HG03025 (cell line): ENCODE measurements at regions not wholly inside any gene's neighbourhood (a gene's known extent, or its start where the extent isn't known, plus 50 kb on each side); places are given as distances from the start of the nearest gene placed in this dataset.
A peak's percentile ranks its signal among the peaks of the same experiment; 100 is the strongest.
"Not testable (repeated sequence)": the region's sequence is repeated elsewhere in the genome, so short reads cannot be mapped to it uniquely, and the experiment has no call there.

Experiments
- ATAC-seq: cut with Tn5 transposase; IDR thresholded peaks from one replicate; pipeline ENCODE4 v1.9.1; 2021; ENCODE audit warnings: mild to moderate bottlenecking, moderate library complexity; ENCODE audit not compliant: unreplicated experiment, low FRiP score

DNA sequence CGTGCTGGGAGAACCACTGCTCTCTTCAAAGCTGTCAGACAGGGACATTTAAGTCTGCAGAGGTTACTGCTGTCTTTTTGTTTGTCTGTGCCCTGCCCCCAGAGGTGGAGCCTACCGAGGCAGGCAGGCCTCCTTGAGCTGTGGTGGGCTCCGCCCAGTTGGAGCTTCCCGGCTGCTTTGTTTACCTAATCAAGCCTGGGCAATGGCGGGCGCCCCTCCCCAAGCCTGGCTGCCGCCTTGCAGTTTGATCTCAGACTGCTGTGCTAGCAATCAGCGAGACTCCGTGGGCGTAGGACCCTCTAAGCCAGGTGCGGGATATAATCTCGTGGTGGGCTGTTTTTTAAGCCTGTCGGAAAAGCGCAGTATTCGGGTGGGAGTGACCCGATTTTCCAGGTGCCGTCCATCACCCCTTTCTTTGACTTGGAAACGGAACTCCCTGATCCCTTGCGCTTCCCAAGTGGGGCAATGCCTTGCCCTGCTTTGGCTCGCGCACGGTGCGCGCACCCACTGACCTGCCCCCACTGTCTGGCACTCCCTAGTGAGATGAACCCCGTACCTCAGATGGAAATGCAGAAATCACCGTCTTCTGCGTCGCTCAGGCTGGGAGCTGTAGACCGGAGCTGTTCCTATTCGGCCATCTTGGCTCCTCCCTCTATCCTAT lies 617.0 kb downstream of the ADCYAP1 start:
- not testable (repeated sequence) for ATAC-seq

DNA sequence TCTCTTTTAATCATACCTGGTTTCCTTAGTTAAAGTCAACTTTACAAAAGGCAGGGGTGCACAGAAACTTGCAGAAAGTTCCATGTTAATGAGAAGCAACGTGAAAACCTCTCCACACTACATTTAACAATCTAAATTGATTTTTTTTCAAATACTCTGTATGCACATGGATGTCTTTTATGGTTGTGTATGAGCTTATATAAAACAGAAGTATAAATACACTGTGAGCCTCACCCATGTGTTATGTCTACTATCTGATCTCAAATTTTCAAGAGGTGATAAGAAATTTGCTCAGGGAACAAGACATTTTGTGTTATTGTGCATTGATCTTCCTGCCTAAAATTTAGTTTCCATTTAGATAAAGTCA lies 617.6 kb downstream of the ADCYAP1 start:
- ATAC-seq: no peak

DNA sequence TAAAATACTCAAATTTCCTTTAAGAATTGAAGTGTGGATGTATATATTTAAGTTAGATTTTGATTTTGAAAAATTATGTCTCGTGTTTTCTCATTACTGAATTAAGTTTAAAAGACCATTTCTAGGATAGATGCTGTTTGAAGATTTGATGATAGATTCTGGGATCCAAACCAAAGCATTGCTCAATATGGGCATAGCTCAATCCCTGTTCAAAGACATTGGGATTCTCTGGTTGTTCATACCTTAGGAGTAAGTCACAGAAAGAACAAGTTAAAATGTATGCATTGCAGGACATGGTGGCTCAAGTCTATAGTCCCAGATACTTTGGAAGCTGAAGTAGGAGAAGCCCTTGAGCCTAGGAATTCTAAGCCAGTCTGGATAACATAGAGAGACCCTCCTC lies 622.3 kb downstream of the ADCYAP1 start:
- no peak for ATAC-seq

DNA sequence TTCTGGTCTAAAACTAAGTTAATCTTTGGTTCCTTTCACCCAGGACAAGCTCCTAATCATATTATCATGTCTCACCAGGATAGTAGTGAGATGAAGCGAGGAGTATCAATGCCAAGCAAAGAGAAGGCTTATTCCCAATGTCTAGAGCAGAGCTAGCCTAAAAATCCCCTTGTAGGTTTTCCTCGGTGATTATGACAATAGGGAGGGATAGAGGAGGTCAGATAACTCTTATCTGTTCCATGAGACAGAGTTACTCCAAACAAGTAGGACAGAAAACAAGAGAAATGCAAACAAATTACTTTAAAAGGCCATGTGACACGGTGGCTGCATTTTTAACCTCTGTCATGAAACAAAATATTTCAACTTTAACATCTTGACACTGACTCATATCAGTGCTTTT lies 623.1 kb downstream of the ADCYAP1 start:
- ATAC-seq: no peak

DNA sequence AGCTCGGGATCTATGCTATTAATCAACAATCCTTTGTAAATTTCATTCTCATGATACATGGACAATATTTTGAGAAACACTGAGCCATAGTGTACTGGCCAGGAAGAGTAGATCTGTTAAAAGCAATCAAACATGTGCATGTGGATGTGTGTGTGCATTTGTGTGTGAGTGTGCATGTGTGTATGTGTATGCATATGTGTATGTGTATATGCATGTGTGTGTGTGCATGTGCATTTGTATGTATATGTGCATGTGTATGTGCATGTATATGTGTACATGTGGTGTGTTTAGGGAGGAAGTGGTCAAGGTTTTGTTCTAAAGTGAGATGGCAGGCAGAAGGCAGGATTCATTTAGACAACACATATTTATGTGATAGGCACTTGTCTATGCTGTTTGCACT lies 623.8 kb downstream of the ADCYAP1 start:
- no peak for ATAC-seq

DNA sequence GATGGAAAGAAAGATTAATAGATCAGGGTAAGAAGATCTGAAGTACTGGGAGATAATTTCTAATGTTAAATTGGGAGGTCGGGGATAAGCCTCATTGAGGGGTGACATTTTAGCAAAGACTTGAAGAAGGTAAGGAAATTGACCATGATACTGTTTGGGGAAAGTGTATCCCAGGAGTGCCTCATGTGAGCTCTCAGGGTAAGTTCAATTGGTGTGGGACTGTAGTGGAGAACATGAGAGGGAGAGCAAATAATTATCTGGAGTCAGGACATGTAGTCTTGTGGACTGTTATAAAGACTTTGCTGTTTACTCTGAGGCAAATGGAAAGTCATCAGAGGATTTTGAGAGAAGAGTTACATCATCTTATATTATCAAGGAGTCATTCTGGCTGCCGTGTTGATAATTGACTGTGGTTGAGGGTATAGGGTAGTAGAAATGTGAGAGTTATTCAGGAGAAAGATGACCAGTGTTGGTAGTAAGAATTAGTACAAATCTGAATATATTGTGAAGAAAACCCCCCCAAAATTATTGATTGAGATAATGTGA lies 624.4 kb downstream of the ADCYAP1 start:
- ATAC-seq: no peak

DNA sequence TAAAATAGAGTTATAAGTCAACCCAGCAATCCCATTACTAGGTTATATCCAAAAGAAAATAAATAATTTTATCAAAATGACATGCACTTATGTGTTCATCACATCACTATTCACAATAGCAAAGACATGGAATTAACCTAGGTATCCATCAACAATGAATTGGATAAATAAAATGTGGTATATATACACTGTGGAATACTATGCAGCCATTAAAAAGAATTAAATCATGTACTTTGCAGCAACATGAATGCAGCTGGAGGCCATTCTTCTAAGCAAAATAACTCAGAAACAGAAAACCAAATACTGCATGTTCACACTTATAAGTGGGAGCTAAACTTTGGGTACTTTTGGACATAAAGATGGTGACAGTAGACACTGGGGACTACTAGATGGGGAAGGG lies 626.0 kb downstream of the ADCYAP1 start:
- ATAC-seq: no peak

DNA sequence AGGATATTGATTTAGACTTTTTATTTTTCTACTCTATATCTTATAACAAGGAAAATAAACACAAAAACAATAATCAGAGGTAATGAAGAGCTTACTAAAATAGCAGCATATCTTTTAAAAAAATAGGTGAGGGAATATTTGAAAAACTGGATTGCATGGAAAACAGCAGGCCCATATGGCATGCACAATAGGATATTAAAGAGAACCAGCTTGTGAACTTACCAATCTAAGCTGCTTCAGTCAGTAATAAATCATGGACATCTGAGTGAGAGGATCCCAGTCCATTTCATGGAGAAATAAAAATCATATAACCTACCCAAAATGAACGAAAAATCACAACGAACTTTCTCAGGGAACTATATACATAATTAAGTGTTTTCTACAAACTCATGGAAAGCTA lies 634.6 kb downstream of the ADCYAP1 start:
- ATAC-seq: no peak

DNA sequence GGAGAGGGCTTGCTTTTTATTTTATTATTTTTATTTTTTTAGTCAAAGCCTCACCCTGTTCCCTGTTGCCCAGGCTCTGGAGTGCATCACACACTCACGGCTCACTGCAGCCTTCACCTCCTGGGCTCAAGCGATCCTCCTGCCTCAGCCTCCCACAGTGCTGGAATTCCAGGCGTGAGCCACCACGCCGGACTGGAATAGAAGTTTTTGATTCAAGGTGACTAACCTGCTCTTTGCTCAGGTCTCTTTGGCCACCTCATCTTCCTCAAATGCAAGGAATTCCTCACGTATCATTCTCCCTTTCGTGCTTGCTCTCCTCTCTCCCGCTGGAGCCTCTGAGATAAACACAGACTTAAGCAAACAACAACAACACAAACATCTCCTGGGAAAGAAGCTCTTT lies 636.8 kb downstream of the ADCYAP1 start:
- no peak for ATAC-seq

DNA sequence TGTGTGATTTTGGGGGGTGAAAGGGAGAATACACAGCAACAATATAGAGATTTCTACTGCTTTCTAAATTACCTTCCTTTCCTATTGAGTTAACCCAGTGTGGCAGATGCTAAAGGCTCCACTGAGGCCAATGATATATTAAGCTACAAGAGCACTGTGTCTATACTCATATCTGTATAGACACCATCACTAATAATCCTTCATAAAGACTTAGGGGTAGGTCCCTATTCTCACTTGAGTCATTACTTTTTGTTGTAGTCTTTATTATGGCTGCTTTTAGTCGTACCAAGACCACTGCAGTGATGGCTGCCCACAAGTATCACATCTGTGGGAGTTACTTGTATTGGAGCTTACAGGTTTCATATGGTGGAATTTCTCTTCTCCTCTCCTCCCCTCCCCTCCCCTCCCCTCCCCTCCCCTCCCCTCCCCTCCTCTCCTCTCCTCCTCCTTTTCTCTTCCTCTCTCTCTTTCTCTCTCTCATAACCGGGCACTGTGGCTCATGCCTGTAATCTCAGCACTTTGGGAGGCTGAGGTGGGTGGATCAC lies 637.6 kb downstream of the ADCYAP1 start:
- no peak for ATAC-seq

DNA sequence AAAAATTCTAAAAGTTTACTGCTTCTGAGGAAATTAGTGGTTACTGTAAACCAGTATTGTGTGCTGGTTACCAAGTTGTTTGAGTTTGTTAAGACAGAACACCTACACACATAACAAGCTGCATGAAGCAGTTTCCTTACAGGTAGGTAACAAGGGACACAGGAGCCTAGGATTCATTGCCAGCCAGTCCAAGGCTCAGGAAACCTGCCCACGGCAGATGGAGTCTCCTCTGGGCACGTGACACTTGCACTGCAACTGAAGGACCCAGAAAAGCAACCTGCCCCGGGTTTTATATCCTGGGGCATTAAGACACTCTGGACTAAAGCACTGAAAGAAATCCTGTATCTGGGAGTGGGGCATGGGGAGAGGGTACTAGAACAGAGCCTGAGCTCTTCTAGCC lies 639.3 kb downstream of the ADCYAP1 start:
- no peak for ATAC-seq

DNA sequence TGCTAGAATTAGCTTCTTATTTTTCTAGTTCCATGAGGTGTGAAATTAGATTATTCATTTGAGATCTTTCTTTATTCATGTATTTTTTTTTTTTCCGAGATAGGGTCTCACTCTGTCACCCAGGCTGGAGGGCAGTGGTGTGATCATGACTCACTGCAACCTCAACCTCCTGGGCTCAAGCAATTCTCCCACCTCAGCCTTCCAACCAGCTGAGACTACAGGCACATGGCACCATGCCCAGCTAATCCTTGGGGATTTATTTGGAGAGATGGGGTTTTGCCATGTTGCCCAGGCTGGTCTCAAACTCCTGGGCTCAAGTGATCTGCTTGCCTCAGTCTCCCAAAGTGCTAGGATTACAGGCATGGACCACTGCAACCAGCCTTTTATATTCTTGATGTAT lies 653.0 kb downstream of the ADCYAP1 start:
- ATAC-seq: not testable (repeated sequence)

DNA sequence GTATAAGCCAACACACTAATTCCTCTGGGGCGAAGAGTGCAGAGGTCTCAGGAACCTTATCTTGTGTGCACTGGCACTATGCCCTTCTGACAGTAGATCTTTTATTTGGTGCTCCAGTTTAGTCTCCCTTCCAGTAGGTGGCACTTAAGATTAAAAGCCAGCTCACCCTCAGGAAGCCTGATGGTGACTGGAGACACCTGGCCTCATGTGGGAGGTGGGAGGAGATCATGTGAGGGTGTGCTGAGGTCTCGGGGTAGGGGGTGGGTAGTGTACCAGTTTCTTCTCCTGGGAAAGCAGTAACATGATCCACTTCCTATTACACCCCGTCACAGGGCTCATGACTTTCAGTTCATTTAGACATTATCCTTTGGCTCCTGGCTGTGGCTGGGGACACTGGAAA lies 654.9 kb downstream of the ADCYAP1 start:
- ATAC-seq: no peak

DNA sequence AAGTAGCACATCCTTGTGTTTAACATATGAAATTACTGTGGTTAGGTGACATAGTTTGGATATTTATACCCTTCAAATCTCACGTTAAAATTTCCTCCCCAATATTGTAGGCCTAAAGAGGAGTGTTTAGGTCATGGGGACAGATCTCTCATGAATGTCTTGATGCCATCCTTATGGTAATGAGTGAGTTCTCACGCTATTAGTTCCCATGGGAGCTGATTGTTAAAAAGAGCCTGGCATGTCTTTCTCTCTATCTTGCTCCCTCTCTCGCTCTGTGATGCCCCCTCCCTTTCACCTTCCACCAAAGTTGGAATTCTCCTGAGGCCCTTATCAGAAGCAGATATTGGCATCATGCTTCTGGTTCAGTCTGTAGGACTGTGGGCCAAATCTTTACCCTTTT lies 660.1 kb downstream of the ADCYAP1 start:
- ATAC-seq: no peak

DNA sequence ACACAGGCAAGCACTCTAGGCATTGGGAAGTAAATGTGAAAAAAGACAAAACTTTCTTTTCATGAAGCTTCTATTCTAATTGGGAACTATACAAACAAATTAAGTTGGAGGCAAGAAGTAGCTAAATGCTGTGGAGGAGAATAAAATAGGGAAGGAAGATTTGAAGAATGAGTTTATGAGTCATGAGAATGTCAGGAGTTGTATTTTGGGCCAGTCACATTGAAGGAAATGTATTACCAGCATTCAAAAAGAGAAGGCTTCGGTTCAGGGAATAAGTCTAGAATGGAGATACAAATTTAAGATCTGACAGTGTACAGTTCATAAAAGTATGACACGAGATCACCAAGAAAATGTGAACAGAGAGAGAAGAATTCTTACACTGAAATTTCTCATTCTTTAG lies 666.5 kb downstream of the ADCYAP1 start:
- no peak for ATAC-seq

DNA sequence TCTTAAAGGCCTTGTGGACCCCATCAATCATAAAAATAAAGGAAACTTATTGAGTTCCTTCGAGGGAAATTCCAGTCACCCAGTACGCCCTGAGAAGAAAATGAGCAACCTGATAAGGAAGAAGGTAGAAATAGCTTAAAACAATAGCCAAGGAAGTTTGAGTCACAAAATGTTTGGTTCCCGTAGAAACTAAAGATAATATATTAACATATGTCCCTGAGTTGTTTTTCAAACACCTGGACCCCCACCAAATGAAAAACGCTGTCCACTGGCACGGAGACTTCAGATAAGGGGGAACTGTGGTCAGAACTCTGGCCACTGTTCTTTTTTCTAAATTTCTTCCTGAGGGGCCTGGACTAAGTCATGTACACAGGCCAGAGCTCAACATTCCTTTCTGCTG lies 669.1 kb downstream of the ADCYAP1 start:
- ATAC-seq: no peak

DNA sequence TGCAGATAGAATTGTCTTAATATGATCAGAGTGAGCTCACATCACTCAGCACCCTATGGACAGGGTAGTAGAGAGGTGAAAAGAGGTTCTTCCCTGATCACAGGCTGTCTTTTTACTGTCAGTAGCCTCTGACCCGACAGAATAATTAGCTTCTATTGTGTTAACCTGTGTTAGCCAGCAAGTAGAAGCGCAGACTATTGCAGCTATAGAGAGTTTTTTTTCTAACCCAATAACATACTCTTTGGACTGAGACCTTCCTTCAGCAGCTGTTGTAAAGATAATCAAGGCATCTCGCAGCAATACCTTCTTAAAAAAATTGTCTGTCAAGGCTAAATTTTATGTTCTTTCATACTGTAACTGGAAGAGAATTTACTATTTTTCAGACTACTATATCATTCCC lies 670.4 kb downstream of the ADCYAP1 start:
- no peak for ATAC-seq

DNA sequence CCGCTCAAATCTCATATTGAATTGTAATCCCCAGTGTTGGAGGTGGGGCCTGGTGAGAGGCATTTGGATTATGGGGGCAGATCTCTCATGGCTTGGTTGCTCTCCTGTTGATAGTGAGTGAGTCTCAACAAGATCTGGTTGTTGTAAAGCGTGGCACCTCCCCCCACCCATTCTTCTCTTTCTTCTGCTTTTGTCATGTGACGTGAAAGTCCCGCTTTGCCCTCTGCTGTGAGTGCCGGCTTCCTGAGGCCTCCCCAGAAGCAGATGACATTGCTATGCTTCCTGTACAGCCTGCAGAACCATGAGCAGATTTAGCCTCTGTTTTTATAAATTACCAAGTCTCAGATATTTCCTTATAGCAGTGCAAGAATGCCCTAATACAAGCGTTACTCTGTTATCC lies 673.8 kb downstream of the ADCYAP1 start:
- ATAC-seq: no peak

DNA sequence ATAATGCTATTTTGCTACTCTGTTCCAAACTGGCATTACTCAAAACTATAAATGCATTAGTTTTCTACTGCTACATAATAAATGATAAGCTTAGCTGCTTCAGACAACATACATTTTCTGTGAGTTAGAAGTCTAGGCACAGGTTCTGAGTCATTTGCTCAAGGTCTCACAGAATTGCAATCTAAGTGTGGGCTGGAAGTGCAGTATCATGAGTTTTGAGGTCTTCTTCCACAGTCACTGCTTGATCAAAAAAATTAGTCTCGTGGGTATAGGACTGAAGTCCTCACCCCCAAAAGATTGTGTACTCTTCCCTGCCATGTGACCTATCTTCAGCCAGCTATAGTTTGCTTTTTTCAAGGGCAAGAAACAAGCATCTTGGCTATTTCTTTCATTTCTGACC lies 676.9 kb downstream of the ADCYAP1 start:
- ATAC-seq: no peak

DNA sequence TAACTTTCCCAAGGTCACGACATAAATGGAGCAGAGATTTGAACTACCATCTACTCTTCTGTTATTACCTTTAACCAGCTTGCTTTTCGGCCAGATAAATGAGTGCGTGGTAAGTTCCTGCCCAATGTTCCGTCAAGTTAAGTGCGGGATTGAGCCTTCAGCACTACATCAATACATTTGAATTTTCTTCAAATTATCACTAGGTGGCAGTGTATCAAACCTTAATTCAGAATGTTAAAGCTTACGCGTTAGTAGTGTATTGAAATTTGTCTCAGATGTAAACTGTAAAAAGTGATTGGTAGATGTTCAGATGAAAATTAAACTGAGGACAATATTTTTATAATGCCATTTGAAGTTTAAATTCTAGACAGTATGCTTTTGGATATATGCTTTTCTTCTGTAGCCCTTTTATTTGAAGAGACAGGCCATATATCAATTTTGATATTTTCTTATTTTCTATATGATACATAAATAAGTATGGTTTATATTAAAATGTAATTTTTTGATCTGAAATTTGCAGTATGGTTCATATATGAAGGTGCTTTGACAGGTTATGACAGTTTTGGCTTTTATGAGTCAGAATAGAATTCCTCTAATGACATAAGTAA lies 681.3 kb downstream of the ADCYAP1 start:
- peak; percentile 57 for ATAC-seq

DNA sequence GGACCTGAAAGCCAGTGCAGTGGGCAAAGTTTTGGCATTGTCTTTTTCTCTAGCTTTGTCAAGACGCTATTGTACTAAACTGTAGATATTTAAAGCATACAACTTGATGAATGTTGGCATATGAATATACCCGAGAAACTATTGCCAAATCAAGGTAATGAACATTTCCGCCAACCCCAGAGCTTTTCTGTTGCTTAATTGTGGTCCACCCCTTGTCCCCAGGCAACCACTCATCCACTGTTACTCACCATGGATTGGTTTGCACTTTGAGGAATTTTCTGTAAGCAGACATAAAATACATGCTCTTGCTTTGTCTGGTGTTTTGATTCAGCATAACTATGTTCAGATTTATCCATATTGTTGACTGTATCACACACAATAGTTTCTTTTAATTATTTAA lies 688.4 kb downstream of the ADCYAP1 start:
- no peak for ATAC-seq

DNA sequence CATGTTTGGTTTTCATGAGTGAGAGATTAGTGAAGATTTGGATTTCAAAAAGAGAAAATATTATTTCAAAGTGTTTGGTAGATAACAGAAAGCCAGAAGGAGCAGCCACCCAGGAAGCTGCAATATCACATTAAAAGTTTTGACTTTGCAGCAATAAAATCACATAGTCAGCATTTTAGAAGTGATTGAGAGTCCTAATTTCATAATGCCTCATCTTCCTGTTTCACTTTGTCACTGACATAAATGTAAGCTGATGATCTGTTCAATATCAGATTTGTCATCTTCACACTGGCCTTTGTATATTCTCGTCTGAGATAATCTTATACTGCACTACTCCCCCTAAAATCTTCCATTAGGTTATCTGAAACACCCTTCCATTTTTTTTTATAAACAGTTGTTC lies 690.5 kb downstream of the ADCYAP1 start:
- ATAC-seq: no peak
